Limb (tissue), 2 donors: ENCODE measurements at regions not wholly inside any gene's neighbourhood (a gene's known extent, or its start where the extent isn't known, plus 50 kb on each side); places are given as distances from the start of the nearest gene placed in this dataset.
A peak's percentile ranks its signal among the peaks of the same experiment; 100 is the strongest.
"Not testable (repeated sequence)": the region's sequence is repeated elsewhere in the genome, so short reads cannot be mapped to it uniquely, and the experiment has no call there.

Source experiments
- DNase-seq, 2 donors: peaks; one replicate each; pipeline ENCODE4 v3.0.0-alpha.2; 2016; ENCODE audit errors: extremely low spot score in 2 of 2

DNA sequence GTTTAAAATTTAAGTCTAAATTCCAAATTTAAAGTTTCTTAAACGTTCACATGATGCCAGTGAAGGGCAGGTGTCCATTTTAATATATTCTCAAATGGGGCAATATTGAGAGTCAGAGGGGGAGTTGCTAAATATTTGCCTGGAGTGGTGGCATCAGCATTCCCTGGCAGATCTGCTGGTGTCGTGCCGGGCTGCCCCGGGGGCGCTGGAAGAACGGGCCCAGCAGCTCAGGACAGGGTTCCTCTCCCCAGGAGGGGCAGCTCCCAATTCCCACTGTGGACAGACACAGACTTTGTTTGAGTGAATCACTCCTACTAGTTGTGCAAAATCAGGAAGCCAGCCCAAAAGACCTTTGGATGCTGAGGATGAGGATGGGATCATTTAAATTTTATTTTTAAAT lies 468.7 kb upstream of the B3GAT1 start:
- DNase-seq: no peak

DNA sequence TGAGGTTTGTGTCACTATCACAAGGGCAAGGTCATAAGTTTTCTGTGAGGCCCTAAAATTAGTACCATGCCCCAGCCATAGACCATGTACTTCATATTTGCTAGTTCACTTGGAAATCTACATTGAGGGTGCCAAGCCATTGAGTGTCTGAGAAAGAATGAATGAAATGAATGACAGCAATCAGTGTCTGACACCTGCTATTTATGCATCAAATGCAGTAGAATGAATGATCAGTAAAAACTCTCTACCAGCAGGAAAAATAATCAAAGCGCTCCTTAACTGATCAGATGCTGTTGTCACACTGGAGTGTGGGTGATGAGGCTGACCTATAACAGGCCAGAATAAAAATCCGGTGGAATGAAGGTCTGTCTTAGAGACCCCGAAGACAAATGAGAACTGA lies 467.9 kb upstream of the B3GAT1 start:
- DNase-seq: no peak

DNA sequence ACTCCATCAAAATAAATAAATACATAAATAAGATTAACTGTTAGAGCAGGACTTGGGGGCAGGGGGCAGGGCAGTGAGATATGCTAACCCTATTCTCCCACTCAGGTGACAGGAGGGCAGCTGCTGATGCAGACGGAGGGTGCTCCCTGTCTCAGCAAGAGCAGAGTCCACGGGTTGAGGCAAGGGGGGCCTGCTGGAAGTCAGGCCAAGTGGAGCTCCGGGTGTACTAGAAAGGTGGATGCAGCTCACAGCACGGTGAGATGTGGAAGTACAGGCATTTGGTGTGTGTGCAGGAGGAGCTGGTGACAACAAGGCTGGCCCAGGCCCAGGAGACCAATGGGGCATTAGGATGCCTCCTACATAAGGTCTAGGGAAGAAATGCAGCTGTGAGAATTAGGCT lies 467.3 kb upstream of the B3GAT1 start:
- no peak for DNase-seq

DNA sequence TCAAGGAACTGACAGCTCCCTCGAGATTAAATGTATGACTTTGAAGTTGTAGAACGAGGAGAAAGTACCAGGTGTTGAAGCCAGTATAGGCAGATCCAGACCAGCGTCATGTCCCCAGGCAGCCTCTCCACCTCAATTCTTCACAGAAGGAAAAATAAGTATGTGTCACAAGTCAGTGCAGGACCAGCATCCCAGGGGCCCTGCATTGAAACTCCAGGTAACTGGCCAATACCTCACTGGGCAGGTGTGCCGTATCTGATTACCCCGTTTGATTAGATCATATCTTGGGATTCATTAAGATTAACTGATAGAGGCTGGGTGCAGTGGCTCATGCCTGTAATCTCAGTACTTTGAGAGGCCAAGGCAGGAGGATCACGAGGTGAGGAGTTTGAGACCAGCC lies 466.7 kb upstream of the B3GAT1 start:
- DNase-seq: no peak

DNA sequence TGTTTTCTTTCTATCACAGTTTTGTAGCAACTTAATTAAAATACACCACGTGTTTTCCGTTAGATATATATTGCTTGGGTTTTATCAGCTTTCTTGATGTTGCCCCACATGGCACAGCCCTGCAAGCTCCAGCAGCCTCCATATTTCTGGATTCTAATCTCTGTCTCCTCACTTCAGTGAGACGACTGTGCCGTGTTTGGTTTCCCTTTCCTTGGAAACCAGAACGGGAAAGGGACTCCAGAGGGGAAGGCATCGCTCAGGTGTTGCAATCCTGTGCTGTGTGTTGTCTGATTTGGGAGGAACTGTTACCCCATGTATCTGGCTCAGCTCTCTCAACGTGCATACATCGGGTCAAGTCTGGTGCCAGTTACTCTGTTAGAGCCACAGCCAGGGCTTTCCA lies 464.2 kb upstream of the B3GAT1 start:
- no peak for DNase-seq

DNA sequence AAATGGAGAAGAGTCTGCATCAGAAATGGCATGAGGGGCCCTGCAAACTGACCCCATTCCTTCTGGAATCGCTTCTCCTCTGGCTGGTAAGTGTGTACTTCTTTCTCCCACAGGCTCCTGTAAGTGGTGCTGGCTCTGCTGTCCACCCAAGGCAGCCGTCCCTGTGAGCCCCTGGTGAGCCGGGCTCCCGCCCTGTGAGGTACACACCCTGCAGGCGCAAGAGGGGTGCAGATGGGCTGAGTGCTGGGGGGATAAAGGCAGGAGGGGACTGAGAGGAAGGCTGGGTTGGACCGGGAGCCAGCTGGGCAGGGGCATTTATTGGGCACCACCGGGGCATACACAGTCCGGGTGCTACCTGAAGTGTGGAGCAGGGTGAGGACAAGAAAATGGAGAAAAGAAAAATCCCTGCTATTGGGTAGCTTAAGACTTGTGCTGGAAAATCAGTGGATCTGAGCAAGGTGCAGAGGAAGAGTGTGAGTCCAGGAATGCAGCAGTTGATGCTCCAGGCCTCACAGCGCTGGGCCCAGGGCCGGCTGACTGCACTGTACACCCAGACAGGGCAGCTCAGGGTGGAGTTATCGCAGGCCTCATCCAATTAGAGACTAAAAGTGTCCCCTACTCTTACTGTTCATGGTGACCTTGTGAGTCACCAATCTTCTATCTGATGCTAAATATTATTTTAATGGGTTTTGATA lies 455.1 kb upstream of the B3GAT1 start:
- no peak for DNase-seq

DNA sequence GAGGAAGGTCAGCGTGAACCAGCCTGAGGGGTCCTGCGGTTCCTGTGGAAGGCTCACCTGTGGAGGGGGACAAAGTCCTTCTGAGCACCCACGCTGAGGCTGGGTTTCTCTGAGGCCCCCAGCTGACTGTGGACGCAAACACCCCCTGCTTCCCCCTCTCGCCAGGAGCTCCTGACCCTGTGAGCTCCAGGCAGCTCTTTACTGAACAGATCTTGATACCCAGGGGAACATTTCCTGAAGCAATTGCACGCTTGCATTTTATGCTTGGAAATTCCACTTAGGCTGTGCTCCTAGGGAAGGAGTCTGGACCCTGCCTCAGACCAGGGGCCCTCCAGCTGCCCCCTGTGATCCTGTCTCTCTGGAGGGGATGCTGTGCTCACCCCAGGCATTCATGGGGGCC lies 454.2 kb upstream of the B3GAT1 start:
- DNase-seq: no peak

DNA sequence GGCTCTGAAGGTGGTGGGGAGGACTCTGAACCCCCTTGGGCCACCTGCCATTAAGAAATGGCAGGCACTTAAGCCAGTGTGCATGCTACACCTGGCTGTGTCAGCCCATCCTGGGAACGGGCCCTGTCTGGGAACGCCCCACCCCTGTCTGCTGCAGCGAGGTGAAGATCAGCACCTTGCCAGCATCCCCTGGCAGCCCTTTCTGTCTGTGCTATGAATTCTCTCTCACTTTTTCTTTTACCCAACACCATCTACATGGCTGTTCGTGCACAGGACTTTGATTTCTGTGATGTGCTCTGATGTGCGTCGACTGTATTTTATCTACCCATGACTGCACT lies 452.9 kb upstream of the B3GAT1 start:
- DNase-seq: no peak

DNA sequence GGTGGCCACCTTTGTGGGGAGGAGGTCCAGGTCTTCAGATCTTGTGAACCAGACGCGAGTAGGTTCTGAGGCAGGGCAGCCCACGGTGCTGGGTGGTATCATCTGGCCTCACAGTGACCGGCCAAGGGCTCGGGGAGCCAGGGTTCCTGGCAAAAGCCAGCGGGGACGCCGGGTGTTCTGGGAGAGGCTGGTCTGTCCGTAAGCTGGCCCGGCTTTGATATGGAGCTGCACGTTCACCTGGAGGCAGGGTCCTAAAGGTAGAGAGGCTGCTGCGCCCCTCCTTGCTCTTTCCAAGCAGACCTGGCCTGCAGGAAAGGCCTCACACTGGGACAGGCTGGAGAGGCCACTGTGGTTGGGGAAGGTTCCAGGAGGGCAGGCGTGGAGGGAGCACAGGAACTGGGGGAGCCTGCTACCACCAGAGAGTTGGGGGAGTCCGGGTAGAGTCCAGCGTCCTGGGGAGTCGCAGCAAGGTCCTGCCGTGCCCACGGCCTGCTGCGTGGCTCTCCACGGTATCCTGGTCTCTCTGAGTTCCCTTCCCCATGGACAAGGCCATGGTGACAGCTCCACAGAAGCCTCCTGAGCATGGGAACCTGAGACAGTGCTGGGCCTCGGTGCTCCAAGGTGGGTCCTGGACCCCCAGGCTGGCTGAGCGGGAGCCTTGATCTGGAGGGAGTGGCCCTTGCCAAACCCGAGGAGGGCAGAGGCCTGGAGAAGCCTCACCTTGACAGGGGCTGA lies 452.4 kb upstream of the B3GAT1 start:
- no peak for DNase-seq

DNA sequence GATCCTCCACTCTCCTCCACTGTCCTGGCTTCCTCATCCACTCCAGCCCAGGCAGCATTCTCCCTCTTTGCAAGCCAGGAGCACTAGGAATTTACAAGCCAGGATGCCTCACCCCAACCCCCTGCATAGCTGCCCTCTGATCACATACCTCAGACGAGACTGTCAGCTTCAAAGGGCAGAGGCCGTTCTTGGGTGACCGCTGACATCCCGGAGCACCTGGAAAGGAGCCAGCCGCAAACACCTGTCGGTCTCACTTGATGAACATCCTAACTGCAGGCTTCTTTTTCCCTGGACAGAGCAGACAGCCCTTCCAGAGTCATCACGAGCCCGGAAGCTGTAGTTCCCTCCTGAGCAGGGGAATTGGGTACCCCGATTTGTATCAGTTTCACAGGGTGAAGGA lies 451.3 kb upstream of the B3GAT1 start:
- no peak for DNase-seq

DNA sequence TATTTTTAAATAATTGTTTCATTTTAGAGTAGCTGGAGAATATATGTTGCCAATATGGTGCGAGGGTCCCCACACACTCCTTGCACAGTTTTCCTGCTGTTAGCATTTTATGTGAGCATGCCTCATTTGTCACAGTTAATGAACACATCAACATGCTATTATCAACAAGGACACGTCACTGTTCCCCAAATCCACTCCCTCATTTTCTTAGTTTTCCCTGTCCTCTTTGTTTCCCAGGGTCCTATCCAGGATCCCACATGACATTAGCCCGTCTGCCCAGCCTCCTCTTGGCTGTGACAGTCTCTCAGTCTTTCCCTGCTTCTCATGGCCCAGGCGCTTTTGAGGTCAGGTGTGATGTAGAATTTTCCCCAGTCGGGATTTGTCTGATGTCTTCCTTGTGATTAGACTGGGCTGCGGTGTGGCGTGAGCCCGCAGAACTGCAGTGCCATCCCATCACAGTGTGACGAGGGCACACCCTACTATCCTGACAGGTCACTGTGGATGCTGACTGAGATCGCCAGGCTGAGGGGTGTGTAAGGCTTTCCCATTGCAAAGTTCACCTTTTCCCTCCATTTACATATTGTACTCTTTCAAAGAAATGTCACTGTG lies 450.6 kb upstream of the B3GAT1 start:
- DNase-seq: no peak

DNA sequence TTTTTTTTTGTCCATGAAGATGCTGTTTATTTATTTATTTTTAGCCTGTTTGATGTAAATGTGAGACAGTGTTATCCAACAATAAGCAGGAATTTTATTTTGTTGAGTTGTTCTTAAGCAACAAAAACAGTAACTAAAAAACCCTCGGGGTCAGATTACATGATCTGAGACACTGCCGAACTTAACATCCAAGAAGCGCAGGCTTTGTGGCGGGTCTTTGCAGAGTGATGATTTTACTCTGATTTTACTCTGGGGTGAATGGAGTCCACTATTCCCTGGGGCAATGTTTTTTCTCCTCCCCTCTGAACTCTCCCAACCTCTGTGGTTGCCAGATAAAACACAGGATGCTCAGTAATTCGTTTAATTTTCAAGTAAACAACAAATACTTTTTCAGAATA lies 450.1 kb upstream of the B3GAT1 start:
- DNase-seq: peak in 1 of 2 donors; percentile 3

DNA sequence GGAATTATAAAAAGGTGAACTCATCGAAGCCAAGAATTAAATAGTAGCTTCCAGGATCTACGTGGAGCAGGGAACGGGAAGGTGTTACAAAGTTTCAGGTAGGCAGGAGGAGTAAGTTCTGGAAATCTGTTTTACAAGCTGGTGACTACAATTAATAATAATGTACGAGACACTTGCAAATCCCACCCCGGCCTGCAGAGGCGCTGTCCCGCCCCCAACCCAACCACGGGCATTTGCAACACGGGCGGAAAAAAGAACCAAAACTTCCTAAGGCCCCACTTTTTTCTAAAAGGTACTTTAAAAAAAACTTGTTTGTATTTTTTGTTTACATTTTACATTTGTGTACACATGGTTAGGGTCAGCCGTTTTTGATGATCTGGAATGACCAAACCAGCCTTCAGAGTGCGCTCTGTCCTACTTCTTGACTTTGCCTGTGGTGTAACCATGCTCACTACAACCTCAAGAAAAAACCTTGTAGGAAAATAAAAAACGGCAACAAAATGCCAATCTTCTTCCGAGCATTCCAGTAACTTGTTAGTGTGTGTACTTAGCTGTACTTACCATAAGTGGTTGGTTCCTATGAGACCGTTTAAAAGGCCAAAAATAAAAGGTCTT lies 449.6 kb upstream of the B3GAT1 start:
- DNase-seq: no peak

DNA sequence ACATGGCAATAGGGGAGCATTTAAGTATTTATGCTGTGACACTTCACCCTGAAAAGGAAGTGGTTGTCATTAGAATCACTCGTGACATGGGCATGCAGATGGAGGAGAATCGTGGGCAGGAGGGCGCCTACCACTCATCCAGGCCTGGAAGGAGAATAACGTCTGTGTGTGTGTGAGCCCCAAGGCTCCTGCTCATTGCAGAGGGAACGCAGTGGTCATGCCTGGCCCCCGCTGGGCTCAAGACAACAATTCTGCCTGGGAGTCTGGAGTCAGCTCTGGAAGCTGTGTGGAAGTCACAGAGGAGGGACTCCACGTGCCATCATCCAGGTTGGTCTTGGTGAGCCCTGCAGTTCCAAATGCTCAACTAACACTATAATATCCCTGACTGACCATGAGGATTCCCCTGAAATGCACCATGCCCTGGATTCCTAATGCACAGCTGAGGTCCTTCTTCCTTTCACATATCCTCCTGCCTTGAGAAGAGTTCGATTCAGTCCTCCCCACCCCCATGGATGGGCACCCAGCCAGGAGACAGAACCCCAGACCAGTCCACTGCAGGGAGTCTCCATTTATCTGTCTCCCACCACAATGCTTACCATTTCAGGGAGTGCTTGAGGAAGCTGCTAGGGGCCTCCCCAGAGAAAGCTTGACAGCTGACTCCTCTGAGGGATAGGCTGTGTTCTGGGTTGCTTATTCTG lies 446.9 kb upstream of the B3GAT1 start:
- DNase-seq: no peak

DNA sequence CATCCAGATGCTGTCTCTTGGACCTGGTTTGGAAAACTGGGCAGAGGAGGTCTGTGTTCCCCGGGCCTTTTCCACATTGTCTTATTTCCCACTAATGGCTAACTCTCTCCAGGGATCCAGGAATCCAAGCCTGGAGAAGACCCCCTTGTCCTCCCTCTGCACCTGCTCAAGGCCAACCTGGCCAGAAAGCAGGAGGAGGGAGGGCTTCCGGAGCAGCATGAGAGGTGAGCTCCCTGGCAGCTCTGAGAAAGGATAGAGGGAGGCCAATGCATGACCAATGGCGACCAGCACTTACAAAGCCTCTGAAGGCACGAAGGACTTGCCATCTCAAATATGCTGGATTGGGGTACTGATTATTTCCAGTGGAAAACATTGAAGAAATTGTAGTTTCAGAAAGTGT lies 445.0 kb upstream of the B3GAT1 start:
- no peak for DNase-seq

DNA sequence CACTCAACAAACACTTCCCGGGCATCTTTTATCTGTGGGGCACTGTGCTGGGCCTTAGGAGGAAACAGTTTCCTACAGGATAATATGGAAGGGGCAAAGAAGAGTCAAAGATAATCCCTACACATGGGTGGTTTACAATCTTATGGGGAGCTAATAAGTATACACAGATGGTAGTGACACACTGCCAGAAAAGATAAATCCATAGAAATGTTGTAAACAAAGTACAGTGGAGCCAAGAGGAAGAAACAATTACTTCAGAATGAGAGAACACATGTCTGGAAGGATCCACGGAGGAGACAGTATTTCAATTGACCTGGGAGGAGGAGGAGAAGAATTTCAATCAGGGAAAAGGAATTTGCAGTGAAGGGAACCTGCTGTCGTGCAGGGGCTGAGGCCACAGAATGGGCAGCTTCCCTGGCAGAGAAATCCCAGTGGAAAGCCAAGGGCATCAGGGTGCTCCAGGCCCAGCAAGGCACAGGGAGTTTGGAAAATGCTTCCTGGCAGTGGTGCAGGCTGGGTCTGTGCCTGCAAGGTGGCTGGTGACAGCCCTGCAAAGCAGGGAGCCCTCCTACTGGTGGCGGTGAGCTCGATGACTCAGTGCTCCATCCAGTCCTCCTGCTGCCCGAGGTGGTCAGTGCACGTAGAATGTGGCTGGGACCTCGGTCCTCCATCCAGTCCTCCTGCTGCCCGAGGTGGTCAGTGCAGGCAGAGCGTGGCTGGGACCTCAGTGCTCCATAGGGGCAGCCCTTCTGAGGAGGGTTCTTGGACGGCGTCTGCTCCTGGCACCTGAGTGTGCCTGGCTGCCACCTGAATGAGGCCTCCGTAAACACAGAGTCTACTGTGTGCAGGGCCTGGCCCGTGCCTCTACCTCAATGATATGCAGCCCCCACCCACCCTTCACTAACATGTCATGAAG lies 444.3 kb upstream of the B3GAT1 start:
- no peak for DNase-seq

DNA sequence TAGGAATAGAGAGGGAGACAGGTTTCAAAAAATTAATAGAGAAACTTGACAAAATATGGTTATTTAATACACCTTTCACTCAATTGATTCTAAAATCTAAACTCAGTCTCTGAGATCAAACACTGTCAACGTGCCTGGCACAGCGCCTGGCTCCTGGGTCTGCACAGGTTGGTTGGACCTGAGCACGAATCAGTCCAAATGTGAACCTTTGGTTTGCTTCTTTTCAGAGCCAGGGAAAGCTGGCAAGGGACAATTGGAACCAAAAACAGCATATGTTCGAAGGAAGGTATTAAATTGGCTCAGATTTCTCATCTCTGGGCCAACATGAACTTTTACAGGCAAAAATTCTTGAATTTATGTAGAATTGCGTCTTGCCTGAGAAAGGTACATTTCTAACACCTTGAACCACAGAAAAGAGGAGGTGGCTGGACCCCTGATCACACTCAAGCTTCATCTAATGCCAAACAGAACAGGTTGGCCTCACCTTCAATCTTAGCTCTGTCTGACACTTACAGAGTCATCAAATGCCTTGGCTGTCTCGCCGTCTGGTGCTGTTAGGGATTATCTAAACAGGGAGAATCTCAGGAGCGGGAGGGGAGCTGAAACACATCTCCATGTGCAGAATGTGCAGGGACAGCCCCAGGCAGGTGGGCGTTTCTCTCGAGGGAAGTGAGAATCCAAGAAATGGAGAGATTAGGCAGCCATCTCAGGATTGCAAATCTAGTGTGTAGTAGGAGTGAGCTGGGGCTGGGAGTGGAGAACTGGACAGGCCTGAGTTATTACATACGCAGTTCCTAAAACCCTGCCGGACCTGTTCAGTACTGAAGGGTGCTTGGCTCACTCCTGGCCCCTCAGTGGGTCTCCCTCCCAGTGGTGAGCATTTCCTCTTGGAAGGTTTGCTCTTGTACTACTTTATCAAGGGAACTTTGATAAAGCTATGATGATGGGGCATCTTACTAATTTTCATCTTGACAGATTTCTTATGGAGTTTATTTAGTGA lies 442.2 kb upstream of the B3GAT1 start:
- no peak for DNase-seq

DNA sequence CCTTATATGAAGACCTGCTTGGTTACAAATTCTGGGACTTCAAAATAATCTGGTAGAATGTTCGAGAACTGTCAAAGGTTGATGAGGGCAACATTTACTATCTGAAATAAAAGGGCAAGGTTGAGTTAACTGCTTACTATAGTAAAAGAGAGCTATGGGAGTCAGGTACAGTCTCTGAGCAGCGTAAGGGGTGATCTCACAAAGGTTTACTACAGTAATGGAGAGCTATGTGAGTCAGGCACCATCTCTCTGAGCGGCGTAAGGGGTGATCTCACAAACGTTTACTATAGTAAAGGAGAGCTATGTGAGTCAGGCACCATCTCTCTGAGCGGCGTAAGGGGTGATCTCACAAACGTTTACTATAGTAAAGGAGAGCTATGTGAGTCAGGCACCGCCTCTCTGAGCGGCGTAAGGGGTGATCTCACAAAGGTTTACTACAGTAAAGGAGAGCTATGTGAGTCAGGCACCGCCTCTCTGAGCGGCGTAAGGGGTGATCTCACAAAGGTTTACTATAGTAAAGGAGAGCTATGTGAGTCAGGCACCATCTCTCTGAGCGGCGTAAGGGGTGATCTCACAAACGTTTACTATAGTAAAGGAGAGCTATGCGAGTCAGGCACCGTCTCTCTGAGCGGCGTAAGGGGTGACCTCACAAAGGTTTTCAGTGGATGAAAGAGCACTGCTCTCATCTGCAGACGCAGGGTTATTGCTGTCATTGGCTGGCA lies 439.6 kb upstream of the B3GAT1 start:
- not testable (repeated sequence) for DNase-seq

DNA sequence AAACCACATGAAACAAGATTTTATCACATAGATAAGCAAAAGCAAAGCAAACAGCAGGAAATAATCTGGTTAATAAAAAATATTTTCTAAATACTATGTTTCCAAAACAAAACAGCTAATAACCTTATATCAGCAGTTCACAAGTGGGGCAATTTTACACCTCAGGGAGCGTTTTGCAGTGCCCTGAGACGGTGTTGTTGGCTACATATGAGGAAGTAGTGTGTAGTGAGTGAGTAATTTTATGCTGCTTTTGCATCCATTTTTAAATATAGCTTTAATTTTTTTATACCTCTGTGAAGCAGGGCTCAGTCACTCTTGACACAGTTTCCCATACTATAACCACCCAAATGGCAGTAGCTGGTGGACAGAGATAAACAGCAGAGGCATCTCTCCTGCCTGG lies 438.5 kb upstream of the B3GAT1 start:
- DNase-seq: no peak
